ENCODE measurements at regions not wholly inside any gene's neighbourhood (a gene's known extent, or its start where the extent isn't known, plus 50 kb on each side); places are given as distances from the start of the nearest gene placed in this dataset.

- no peak for TF ChIP-seq TAF1 (IDR thresholded peaks at IDR 0.05; ENCODE audit: low read depth, low read length)
- TF ChIP-seq CTBP2 (IDR thresholded peaks at IDR 0.05; ENCODE audit: borderline replicate concordance, insufficient read depth, insufficient read length, low read length), result no peak
- TF ChIP-seq RNF2 (IDR thresholded peaks at IDR 0.05; ENCODE audit: borderline replicate concordance, low read depth, low read length, missing control alignments, poor library complexity, severe bottlenecking), result no peak
- no peak for TF ChIP-seq GABPA (IDR thresholded peaks at IDR 0.05; ENCODE audit: borderline replicate concordance, insufficient read depth, low read length)
Measured at GRCh38 chr17:36672403-36672918, 71.1 kb downstream of the MRM1 start (continued).
